ENCODE measurements at regions not wholly inside any gene's neighbourhood (a gene's known extent, or its start where the extent isn't known, plus 50 kb on each side); places are given as distances from the start of the nearest gene placed in this dataset.

- no peaks in the 10 kb centered on the region for H3K9me3 ChIP-seq (ENCODE audit: control insufficient read depth, insufficient read depth, low read length)
- no peaks in the 10 kb centered on the region for H3K4me1 ChIP-seq (ENCODE audit: control insufficient read depth, low read length)
- H3F3A ChIP-seq (ENCODE audit: control insufficient read depth, insufficient read depth) = no peaks in the 10 kb centered on the region
- no peak overlapping the region for H3K4me3 ChIP-seq (ENCODE audit: low read length)
- H3K4me2 ChIP-seq (ENCODE audit: low read length) = no peak overlapping the region
- no peaks in the 10 kb centered on the region for H3K36me3 ChIP-seq (ENCODE audit: control insufficient read depth, low read length)
- no peaks in the 10 kb centered on the region for H4K20me1 ChIP-seq (ENCODE audit: control insufficient read depth, insufficient read depth, low read depth, low read length)
- TF ChIP-seq CTCF (IDR thresholded peaks at IDR 0.05; ENCODE audit: low read depth, low read length, poor library complexity, severe bottlenecking) = no peak
- TF ChIP-seq EZH2phosphoT487 (IDR thresholded peaks at IDR 0.05; ENCODE audit: borderline replicate concordance, low read length) = no peak
- no peaks in the 10 kb centered on the region for H3K27me3 ChIP-seq (ENCODE audit: control insufficient read depth, low read length)
- no peaks in the 10 kb centered on the region for H3K9me2 ChIP-seq (replicated peaks; ENCODE audit: control insufficient read depth, low read length)
- no peak overlapping the region for H3K27ac ChIP-seq (ENCODE audit: low read depth, low read length)
- H3K79me2 ChIP-seq (ENCODE audit: control insufficient read depth, low read length) = no peaks in the 10 kb centered on the region
Observed at GRCh38 chr14:53874704-53875103, 81.9 kb downstream of the BMP4 start.

- Histone ChIP-seq H3K4me1 (ENCODE audit: control insufficient read depth, low read length) (no peaks in the 10 kb centered on the region), H3F3A (ENCODE audit: control insufficient read depth, insufficient read depth) (no peaks in the 10 kb centered on the region), H3K9me2 (replicated peaks; ENCODE audit: control insufficient read depth, low read length) (no peaks in the 10 kb centered on the region), H3K4me3 (ENCODE audit: low read length) (no peak overlapping the region), H3K27ac (ENCODE audit: low read depth, low read length) (no peak overlapping the region), H3K9me3 (ENCODE audit: control insufficient read depth, insufficient read depth, low read length) (no peaks in the 10 kb centered on the region), H3K4me2 (ENCODE audit: low read length) (no peak overlapping the region), H3K27me3 (ENCODE audit: control insufficient read depth, low read length) (no peaks in the 10 kb centered on the region), H3K36me3 (ENCODE audit: control insufficient read depth, low read length) (no peaks in the 10 kb centered on the region), H4K20me1 (ENCODE audit: control insufficient read depth, insufficient read depth, low read depth, low read length) (no peaks in the 10 kb centered on the region), H3K79me2 (ENCODE audit: control insufficient read depth, low read length) (no peaks in the 10 kb centered on the region)
- no peak for TF ChIP-seq CTCF (IDR thresholded peaks at IDR 0.05; ENCODE audit: low read depth, low read length, poor library complexity, severe bottlenecking)
- TF ChIP-seq EZH2phosphoT487 (IDR thresholded peaks at IDR 0.05; ENCODE audit: borderline replicate concordance, low read length) = no peak
Observed at GRCh38 chr14:53872681-53873089, 83.9 kb downstream of the BMP4 start.

- H3K4me3 ChIP-seq (ENCODE audit: low read length) = no peak overlapping the region
- no peak overlapping the region for H3K27ac ChIP-seq (ENCODE audit: low read depth, low read length)
- H3K27me3 ChIP-seq (ENCODE audit: control insufficient read depth, low read length) = no peaks in the 10 kb centered on the region
- H3K9me3 ChIP-seq (ENCODE audit: control insufficient read depth, insufficient read depth, low read length) = no peaks in the 10 kb centered on the region
- no peaks in the 10 kb centered on the region for H3K79me2 ChIP-seq (ENCODE audit: control insufficient read depth, low read length)
- no peaks in the 10 kb centered on the region for H4K20me1 ChIP-seq (ENCODE audit: control insufficient read depth, insufficient read depth, low read depth, low read length)
- no peak overlapping the region for H3K4me2 ChIP-seq (ENCODE audit: low read length)
- H3K4me1 ChIP-seq (ENCODE audit: control insufficient read depth, low read length) = no peaks in the 10 kb centered on the region
- TF ChIP-seq EZH2phosphoT487 (IDR thresholded peaks at IDR 0.05; ENCODE audit: borderline replicate concordance, low read length) (no peak), CTCF (IDR thresholded peaks at IDR 0.05; ENCODE audit: low read depth, low read length, poor library complexity, severe bottlenecking) (no peak)
- no peaks in the 10 kb centered on the region for H3K9me2 ChIP-seq (replicated peaks; ENCODE audit: control insufficient read depth, low read length)
- H3K36me3 ChIP-seq (ENCODE audit: control insufficient read depth, low read length) = no peaks in the 10 kb centered on the region
- no peaks in the 10 kb centered on the region for H3F3A ChIP-seq (ENCODE audit: control insufficient read depth, insufficient read depth)
Observed at GRCh38 chr14:53871951-53872350, 84.7 kb downstream of the BMP4 start.

- H3K9me3 ChIP-seq (ENCODE audit: control insufficient read depth, insufficient read depth, low read length) = no peaks in the 10 kb centered on the region
- H4K20me1 ChIP-seq (ENCODE audit: control insufficient read depth, insufficient read depth, low read depth, low read length) = no peaks in the 10 kb centered on the region
- H3K79me2 ChIP-seq (ENCODE audit: control insufficient read depth, low read length) = no peaks in the 10 kb centered on the region
- no peaks in the 10 kb centered on the region for H3K4me1 ChIP-seq (ENCODE audit: control insufficient read depth, low read length)
- H3K27ac ChIP-seq (ENCODE audit: low read depth, low read length) = no peak overlapping the region
- no peak for TF ChIP-seq CTCF (IDR thresholded peaks at IDR 0.05; ENCODE audit: low read depth, low read length, poor library complexity, severe bottlenecking)
- TF ChIP-seq EZH2phosphoT487 (IDR thresholded peaks at IDR 0.05; ENCODE audit: borderline replicate concordance, low read length) = no peak
- no peaks in the 10 kb centered on the region for H3F3A ChIP-seq (ENCODE audit: control insufficient read depth, insufficient read depth)
- H3K4me2 ChIP-seq (ENCODE audit: low read length) = no peak overlapping the region
- H3K27me3 ChIP-seq (ENCODE audit: control insufficient read depth, low read length) = no peaks in the 10 kb centered on the region
- H3K9me2 ChIP-seq (replicated peaks; ENCODE audit: control insufficient read depth, low read length) = no peaks in the 10 kb centered on the region
- no peak overlapping the region for H3K4me3 ChIP-seq (ENCODE audit: low read length)
- no peaks in the 10 kb centered on the region for H3K36me3 ChIP-seq (ENCODE audit: control insufficient read depth, low read length)
Observed at GRCh38 chr14:53871011-53871410, 85.6 kb downstream of the BMP4 start.

Measured in DOHH2 (cell line).